ENCODE measurements at regions not wholly inside any gene's neighbourhood (a gene's known extent, or its start where the extent isn't known, plus 50 kb on each side); places are given as distances from the start of the nearest gene placed in this dataset.
"Not testable (repeated sequence)": the region's sequence is repeated elsewhere in the genome, so short reads cannot be mapped to it uniquely, and the experiment has no call there.

DNA sequence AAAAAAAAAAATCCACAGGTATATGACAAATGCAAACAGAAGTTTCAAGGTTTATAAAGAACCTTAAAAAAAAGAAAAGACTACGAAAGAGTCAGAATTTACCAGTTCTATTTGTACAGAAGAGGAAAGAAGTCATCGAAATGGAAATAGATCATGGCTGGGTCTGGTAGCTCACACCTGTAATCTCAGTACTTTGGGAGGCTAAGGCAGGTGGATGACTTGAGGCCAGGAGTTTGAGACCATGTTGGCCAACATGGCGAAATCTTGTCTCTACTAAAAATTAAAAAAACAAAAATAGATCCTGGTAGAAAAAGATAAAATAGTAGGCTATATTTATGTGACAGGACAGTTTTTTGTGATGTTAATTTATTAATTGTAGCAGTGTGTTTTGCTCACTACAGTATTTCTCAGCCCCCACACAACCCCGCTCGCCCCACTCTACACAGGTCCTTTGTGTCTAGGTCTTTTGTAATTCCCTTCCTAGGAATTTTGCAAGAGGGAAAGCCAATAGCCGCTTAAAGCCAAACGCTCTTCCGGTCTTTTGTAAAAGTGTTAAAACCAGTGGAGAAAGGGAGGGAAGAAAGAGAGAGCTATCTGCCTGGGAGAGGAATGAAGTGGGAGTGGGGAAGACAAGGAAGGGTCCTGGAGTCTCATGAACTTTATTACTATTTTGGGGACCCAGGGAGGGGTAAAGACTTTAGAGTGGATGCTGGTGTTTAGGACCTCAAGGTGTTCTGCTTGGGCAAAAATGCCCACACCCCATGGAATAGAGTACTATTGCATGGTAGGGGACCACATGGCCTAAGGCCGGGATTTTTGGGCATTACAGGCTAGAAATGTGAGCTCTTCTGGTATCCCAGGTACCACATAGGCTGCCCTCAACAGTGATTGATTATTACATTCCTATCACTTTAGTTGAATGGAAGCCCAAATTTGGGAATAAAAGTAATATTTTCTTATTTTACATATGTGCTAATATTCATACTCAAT lies 59.4 kb upstream of the XPO1 start:
- Histone ChIP-seq H3K4me2 (replicated peaks; ENCODE audit: extremely low read depth, low read length, poor library complexity, severe bottlenecking) (no peak overlapping the region), H3K9me3 (replicated peaks in 1 of 2; ENCODE audit: control insufficient read depth in 1 of 2, insufficient read depth in 1 of 2, low read length in 2 of 2) (no peaks in the 10 kb centered on the region), H3K4me3 (replicated peaks in 1 of 3; ENCODE audit: low read depth in 2 of 3, low read length in 3 of 3) (no peak overlapping the region), H3K79me2 (ENCODE audit: insufficient read depth, low read length) (no peaks in the 10 kb centered on the region), H2AFZ (ENCODE audit: insufficient read depth, low read depth, low read length, poor library complexity, severe bottlenecking) (no peak overlapping the region), H3K27me3 (ENCODE audit: control insufficient read depth in 2 of 2, insufficient read depth in 2 of 2, low read length in 2 of 2) (no peaks in the 10 kb centered on the region), H3K36me3 (replicated peaks in 1 of 2; ENCODE audit: control insufficient read depth in 1 of 2, insufficient read depth in 2 of 2, low read length in 2 of 2) (no peaks in the 10 kb centered on the region), H3K27ac (ENCODE audit: low read depth in 1 of 2, low read length in 2 of 2) (no peak overlapping the region), H4K20me1 (ENCODE audit: insufficient read depth, low read length) (no peaks in the 10 kb centered on the region), H3K4me1 (ENCODE audit: control insufficient read depth in 1 of 2, insufficient read depth in 2 of 2, low read length in 2 of 2) (no peaks in the 10 kb centered on the region), H3K9ac (ENCODE audit: insufficient read depth, low read length, poor library complexity, severe bottlenecking) (no peak overlapping the region)
- WGBS (ENCODE audit: insufficient coverage) = 85% methylated on average over 5 of the region's 9 CpGs
- intact Hi-C loops (cut with micrococcal nuclease) = no loop called here
- Mint-ChIP-seq H3K27ac (peak overlapping the region in 1 of 7 donors; percentile 1), H3K4me3 (no peak overlapping the region), H3K36me3 (no peaks in the 10 kb centered on the region), H3K4me1 (no peaks in the 10 kb centered on the region), H3K27me3 (ENCODE audit: low read depth in 3 of 3) (peaks cover 0 to 2% (median 1%) of the 10 kb centered on the region in 3 donors), H3K9me3 (peaks cover 0 to 7% (median 3%) of the 10 kb centered on the region in 7 donors)
- no peak for DNase-seq
- TF ChIP-seq, protein P1, sequence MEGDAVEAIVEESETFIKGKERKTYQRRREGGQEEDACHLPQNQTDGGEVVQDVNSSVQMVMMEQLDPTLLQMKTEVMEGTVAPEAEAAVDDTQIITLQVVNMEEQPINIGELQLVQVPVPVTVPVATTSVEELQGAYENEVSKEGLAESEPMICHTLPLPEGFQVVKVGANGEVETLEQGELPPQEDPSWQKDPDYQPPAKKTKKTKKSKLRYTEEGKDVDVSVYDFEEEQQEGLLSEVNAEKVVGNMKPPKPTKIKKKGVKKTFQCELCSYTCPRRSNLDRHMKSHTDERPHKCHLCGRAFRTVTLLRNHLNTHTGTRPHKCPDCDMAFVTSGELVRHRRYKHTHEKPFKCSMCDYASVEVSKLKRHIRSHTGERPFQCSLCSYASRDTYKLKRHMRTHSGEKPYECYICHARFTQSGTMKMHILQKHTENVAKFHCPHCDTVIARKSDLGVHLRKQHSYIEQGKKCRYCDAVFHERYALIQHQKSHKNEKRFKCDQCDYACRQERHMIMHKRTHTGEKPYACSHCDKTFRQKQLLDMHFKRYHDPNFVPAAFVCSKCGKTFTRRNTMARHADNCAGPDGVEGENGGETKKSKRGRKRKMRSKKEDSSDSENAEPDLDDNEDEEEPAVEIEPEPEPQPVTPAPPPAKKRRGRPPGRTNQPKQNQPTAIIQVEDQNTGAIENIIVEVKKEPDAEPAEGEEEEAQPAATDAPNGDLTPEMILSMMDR (IDR thresholded peaks at IDR 0.05) = no peak

DNA sequence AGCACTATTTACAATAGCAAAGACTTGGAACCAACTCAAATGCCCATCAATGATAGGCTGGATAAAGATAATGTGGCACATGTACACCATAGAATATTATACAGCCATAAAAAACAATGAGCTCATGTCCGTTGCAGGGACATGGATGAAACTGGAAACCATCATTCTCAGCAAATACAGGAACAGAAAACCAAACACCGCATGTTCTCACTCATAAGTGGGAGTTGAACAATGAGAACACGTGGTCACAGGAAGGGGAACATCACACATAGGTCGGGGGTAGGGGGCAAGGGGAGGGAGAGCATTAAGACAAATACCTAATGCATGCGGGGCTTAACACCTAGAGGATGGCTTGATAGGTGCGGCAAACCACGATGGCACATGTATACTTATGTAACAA lies 56.0 kb upstream of the XPO1 start:
- H3K4me3 ChIP-seq (replicated peaks in 1 of 3; ENCODE audit: low read depth in 2 of 3, low read length in 3 of 3); H3K27me3 Mint-ChIP-seq (ENCODE audit: low read depth in 3 of 3); DNase-seq; H3K4me3 Mint-ChIP-seq; H3K36me3 ChIP-seq (replicated peaks in 1 of 2; ENCODE audit: control insufficient read depth in 1 of 2, insufficient read depth in 2 of 2, low read length in 2 of 2); H3K9me3 Mint-ChIP-seq; H3K9me3 ChIP-seq (replicated peaks in 1 of 2; ENCODE audit: control insufficient read depth in 1 of 2, insufficient read depth in 1 of 2, low read length in 2 of 2); H3K27ac ChIP-seq (ENCODE audit: low read depth in 1 of 2, low read length in 2 of 2); H3K27me3 ChIP-seq (ENCODE audit: control insufficient read depth in 2 of 2, insufficient read depth in 2 of 2, low read length in 2 of 2); H2AFZ ChIP-seq (ENCODE audit: insufficient read depth, low read depth, low read length, poor library complexity, severe bottlenecking); H3K4me2 ChIP-seq (replicated peaks; ENCODE audit: extremely low read depth, low read length, poor library complexity, severe bottlenecking); H4K20me1 ChIP-seq (ENCODE audit: insufficient read depth, low read length); H3K36me3 Mint-ChIP-seq; intact Hi-C loops (cut with micrococcal nuclease); H3K4me1 ChIP-seq (ENCODE audit: control insufficient read depth in 1 of 2, insufficient read depth in 2 of 2, low read length in 2 of 2); H3K4me1 Mint-ChIP-seq; H3K27ac Mint-ChIP-seq; H3K79me2 ChIP-seq (ENCODE audit: insufficient read depth, low read length); H3K9ac ChIP-seq (ENCODE audit: insufficient read depth, low read length, poor library complexity, severe bottlenecking): not testable (repeated sequence)
- no CpG with 5 or more reads among the region's 7 CpGs for WGBS (ENCODE audit: insufficient coverage)

DNA sequence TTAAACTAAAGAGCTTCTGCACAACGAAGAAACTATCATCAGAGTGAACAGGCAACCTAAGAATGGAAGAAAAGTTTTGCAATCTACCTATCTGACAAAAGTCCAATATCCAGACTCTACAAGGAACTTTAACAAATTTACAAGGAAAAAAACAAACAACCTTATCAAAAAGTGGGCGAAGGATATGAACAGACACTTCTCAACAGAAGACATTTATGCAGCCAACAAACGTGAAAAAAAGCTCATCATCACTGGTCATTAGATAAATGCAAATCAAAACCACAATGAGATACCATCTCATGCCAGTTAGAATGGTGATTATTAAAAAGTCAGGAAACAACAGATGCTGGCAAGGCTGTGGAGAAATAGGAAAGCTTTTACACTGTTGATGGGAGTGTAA lies 55.5 kb upstream of the XPO1 start:
- intact Hi-C loops (cut with micrococcal nuclease); H3K27me3 ChIP-seq (ENCODE audit: control insufficient read depth in 2 of 2, insufficient read depth in 2 of 2, low read length in 2 of 2); H3K4me3 ChIP-seq (replicated peaks in 1 of 3; ENCODE audit: low read depth in 2 of 3, low read length in 3 of 3); H3K4me2 ChIP-seq (replicated peaks; ENCODE audit: extremely low read depth, low read length, poor library complexity, severe bottlenecking); H3K36me3 Mint-ChIP-seq; H3K79me2 ChIP-seq (ENCODE audit: insufficient read depth, low read length); H2AFZ ChIP-seq (ENCODE audit: insufficient read depth, low read depth, low read length, poor library complexity, severe bottlenecking); H3K4me1 ChIP-seq (ENCODE audit: control insufficient read depth in 1 of 2, insufficient read depth in 2 of 2, low read length in 2 of 2); H3K36me3 ChIP-seq (replicated peaks in 1 of 2; ENCODE audit: control insufficient read depth in 1 of 2, insufficient read depth in 2 of 2, low read length in 2 of 2); H3K9me3 ChIP-seq (replicated peaks in 1 of 2; ENCODE audit: control insufficient read depth in 1 of 2, insufficient read depth in 1 of 2, low read length in 2 of 2); H4K20me1 ChIP-seq (ENCODE audit: insufficient read depth, low read length); H3K9me3 Mint-ChIP-seq; DNase-seq; H3K4me1 Mint-ChIP-seq; H3K27me3 Mint-ChIP-seq (ENCODE audit: low read depth in 3 of 3); H3K27ac ChIP-seq (ENCODE audit: low read depth in 1 of 2, low read length in 2 of 2); H3K27ac Mint-ChIP-seq; H3K4me3 Mint-ChIP-seq; H3K9ac ChIP-seq (ENCODE audit: insufficient read depth, low read length, poor library complexity, severe bottlenecking): not testable (repeated sequence)
- 100% methylated on average over 1 of the region's 3 CpGs for WGBS (ENCODE audit: insufficient coverage)
